ENCODE measurements at regions not wholly inside any gene's neighbourhood (a gene's known extent, or its start where the extent isn't known, plus 50 kb on each side); places are given as distances from the start of the nearest gene placed in this dataset.
A peak's percentile ranks its signal among the peaks of the same experiment; 100 is the strongest.
"Not testable (repeated sequence)": the region's sequence is repeated elsewhere in the genome, so short reads cannot be mapped to it uniquely, and the experiment has no call there.

- ATAC-seq, result no peak
- no peak for DNase-seq (ENCODE audit: low spot score)
Measured at GRCh38 chr14:45633220-45633984, 380.4 kb upstream of the MIS18BP1 start.

GRCh38 chr14:45621731-45622130, 368.7 kb upstream of the MIS18BP1 start:
- no peak for ATAC-seq
- DNase-seq (ENCODE audit: low spot score), result no peak

DNA sequence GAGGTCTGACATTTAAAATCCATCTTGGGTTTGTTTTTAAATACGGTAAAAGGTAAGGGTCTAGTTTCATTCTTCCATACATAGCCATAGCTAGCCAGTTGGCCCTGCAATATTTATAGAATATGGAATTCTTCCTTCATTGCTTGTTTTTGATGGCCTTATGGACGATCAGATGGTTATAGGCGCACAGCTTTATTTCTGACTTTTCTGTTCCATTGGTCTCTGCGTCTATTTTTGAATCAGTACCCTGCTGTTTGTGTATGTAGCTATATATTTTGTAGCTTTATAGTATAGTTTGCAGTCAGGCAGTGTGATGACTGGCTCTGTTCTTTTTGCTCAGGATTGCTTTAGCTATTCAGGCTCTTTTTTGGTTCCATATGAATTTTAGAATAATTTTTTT, 366.8 kb upstream of the MIS18BP1 start:
- DNase-seq (ENCODE audit: low spot score) (no peak), ATAC-seq (no peak)

GRCh38 chr14:45610318-45610717, 357.3 kb upstream of the MIS18BP1 start:
- ATAC-seq (no peak), DNase-seq (ENCODE audit: low spot score) (no peak)

DNA sequence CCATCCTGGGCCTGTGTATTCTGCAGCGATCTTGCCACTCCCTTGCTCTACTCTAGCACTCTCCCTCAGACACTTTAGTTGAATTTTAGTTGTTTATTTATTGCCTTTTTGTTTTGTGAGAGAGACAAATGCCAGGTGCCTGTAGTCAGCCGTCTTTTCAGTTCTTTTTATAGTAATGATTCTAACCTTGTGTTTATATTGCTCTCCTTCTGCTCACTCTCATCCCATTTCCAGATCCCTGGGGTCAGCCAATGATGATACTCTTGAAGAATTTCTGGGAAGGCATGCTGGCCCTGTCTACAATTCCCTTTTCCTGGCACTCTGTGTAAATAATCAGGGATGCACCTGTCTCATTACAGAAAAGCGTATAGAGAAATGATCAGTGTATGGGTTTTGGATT, 334.1 kb upstream of the MIS18BP1 start:
- ATAC-seq, result no peak
- DNase-seq (ENCODE audit: low spot score), result no peak

DNA sequence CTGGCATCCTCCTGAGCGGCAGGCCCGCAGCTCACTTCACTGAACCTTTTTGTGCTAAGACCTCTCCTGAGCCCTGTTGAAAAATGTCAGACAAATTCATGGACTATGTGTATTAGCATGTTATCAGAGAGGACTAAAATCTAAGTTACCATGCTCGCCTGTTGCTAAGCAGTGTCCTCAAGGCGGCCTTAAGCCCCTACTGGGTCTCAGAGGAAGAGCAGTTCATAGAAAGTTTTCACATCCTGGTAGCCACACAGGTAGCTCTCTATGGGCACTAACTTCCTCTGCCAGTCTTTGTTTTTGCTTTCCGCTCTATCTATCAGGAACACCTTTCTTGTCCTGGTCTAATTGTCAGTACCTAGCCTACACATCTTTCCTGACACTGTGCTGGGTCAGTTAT, 306.6 kb upstream of the MIS18BP1 start:
- ATAC-seq (no peak), DNase-seq (ENCODE audit: low spot score) (no peak)

DNA sequence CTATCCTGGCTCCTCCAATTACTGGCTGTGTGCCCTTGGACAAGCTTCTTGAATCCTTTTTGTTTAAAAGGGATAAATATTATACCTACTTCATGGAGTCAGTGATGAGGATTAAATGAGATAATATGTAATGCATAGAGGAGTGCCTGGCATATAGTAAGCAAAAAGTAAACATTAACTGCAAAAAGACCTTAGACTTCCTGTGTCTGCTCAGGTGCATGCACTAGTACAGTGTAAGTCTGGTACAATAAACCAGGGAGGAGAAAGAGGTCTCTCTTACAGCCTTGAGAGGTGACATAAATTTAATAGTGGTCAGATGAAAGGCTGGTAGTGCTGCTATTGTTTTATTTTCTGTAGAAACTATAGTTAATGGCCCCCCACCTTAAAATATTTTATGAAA, 305.2 kb upstream of the MIS18BP1 start:
- ATAC-seq, result no peak

DNA sequence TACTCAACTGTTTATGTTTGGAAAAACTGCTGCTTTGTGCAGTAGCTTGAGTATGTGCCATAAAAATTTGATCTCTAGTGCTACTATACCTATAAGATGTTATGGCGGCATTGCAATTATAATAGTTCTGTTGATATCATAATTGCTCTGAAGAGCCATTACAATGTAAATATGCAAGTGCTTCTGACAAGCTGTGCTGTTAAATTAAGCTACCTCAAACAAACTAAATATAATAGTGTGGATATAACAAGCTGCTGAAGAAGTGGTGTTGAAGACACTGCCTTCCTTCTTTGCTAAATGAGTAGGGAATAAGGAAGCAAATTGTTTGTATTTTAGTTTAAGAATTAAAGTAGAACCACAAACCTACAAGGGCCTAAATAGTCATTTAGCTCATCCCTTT, 301.0 kb upstream of the MIS18BP1 start:
- DNase-seq (ENCODE audit: low spot score) (no peak), ATAC-seq (no peak)

More for the DNA sequence above, 305.2 kb upstream of the MIS18BP1 start:
- no peak for DNase-seq (ENCODE audit: low spot score)

DNA sequence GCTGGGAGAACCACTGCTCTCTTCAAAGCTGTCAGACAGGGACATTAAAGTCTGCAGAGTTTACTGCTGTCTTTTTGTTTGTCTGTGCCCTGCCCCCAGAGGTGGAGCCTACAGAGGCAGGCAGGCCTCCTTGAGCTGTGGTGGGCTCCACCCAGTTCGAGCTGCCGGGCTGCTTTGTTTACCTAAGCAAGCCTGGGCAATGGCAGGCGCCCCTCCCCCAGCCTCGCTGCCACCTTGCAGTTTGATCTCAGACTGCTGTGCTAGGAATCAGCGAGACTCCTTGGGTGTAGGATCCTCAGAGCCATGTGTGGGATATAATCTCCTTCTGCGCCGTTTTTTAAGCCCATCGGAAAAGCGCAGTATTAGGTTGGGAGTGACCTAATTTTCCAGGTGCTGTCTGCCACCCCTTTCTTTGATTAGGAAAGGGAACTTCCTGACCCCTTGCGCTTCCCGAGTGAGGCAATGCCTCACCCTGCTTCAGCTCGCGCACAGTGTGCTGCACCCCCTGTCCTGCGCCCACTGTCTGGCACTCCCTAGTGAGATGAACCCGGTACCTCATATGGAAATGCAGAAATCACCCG, 298.3 kb upstream of the MIS18BP1 start:
- DNase-seq (ENCODE audit: low spot score); ATAC-seq: not testable (repeated sequence)

- no peak for ATAC-seq
- DNase-seq (ENCODE audit: low spot score), result no peak
Measured at GRCh38 chr14:45531022-45531421, 278.0 kb upstream of the MIS18BP1 start.

- DNase-seq (ENCODE audit: low spot score) (peak; percentile 48), ATAC-seq (peak; percentile 99)
Measured at GRCh38 chr14:45526715-45527549, 273.9 kb upstream of the MIS18BP1 start.

DNA sequence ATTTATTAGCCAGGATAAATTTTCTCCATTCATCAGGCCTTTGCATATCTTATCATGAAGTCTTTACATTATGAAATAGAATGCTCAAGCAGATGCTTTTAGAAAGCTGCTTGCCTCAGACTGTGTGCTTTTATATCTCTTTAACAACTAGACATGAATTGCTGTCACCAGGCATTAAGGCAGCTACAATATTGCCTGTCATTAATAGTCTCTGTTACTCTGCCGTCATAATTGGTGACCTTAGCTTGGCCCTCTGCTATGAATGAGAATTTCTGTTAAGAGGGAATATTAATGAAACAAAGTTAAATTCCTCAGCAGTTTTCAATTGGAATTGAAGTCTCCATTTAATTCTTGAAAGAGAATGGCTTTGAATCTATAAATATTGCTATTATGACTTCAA, 266.8 kb upstream of the MIS18BP1 start:
- DNase-seq (ENCODE audit: low spot score) (no peak), ATAC-seq (no peak)

DNA sequence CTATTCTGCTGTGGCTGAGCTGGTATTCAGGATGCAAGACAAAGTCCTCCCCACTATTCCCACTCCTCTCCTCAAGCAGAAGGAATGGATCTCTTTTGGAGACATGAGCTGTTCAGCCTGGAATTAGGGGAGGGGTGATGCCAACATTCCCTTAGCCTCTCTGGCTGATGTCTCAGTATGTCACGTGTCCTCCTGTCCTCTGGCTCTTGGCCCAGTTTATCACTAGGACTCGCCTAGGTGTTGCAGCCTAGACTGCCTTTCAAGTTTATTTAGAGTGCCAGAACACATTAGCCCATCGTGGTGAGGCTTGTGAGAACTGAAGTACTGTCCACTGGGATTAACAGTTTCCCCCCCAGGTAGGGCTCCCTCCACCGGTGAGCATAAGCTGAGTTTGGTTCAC, 239.9 kb upstream of the MIS18BP1 start:
- ATAC-seq (peak; percentile 64), DNase-seq (ENCODE audit: low spot score) (peak; percentile 64)

GRCh38 chr14:45491914-45492313, 238.9 kb upstream of the MIS18BP1 start:
- ATAC-seq (peak; percentile 95), DNase-seq (ENCODE audit: low spot score) (peak; percentile 87)

- DNase-seq (ENCODE audit: low spot score), result no peak
- ATAC-seq, result no peak
Measured at GRCh38 chr14:45486599-45486998, 233.6 kb upstream of the MIS18BP1 start.

- DNase-seq (ENCODE audit: low spot score), result no peak
- ATAC-seq, result no peak
Measured at GRCh38 chr14:45467023-45467422, 214.0 kb upstream of the MIS18BP1 start.

- ATAC-seq (no peak), DNase-seq (ENCODE audit: low spot score) (no peak)
Measured at GRCh38 chr14:45434221-45434620, 181.2 kb upstream of the MIS18BP1 start.

DNA sequence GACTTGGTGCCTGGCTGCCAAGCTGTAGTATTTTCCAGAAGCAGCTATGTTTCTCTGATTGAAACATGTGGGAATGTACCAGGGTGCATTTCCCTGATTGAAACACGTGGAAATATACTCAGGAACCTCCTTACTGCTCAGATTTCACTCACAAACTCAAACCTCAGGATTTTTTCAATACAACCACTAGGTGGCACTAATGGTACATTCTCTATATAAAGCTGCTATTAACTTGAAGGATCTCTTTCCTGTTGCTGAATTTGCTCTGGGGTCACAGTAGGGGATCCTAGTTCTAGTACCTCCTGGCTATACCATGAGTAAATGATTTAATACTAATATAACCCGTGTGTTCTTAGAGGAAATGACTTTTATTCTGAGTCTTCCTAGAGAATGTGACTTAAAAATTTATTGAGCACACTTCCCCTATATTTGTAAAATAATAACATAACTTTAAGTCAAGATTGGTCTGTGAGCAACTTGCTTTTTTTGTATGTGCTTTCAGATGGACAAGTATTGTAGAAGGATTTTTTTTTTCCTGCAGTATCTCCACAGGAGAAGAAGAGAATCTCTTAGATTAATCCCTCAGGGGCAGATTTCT, 173.8 kb upstream of the MIS18BP1 start:
- DNase-seq (ENCODE audit: low spot score) (no peak), ATAC-seq (peak; percentile 93)

DNA sequence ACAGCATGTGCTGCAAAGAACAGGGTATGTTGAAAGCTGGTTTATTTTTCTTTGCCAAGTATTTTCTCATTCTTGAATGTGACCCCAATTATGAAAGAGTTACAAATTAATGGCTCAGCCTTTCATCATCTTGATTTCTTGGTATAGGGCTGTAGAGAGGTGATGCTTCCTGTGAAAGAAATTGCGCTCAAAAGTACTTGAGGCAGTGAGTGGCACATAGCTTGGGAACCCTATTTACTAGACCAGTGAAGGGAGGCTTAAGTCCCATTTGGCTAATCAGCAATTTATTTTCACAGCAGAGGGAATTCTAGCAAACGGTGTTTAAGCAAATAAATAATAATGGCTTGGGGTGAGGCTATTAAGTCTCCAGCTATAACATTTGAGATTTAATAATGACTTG, 153.9 kb upstream of the MIS18BP1 start:
- no peak for DNase-seq (ENCODE audit: low spot score)
- no peak for ATAC-seq

DNA sequence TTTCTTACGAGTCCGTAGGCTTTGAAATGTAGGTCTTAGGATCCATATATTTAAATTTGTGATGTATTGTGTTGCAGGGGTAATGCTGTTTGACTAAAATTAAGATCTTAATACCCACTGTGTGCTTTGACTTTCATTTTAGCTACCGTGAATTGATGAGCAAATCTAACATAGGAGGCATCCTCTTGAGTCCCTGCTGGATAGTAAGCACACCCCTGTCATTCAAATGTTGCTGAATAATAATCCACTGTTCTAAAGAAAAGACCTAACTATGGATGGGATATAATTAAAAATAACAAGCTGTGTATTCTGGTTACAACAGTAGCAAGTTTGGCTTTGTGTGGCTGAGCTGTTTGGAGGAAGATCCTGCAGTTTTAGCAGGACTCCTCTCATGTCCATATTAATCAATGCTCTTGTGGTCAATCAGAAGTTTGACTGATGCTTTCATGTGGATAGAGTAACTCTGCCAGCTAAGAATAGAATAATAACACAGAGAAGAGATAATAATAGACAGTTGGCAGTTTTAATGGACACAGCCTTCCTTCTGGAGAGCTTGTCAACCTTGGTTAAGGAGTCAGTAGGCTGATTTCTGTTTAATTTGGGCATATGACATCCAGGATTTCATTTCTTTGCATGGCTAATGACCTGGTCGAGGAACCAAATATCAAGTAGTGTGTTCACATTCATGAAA, 148.1 kb upstream of the MIS18BP1 start:
- no peak for ATAC-seq
- DNase-seq (ENCODE audit: low spot score), result no peak

- ATAC-seq (no peak), DNase-seq (ENCODE audit: low spot score) (no peak)
Measured at GRCh38 chr14:45400509-45400908, 147.5 kb upstream of the MIS18BP1 start.

All from left lobe of liver (tissue), 2 donors.